Spleen (tissue), 7 donors: ENCODE measurements at regions not wholly inside any gene's neighbourhood (a gene's known extent, or its start where the extent isn't known, plus 50 kb on each side); places are given as distances from the start of the nearest gene placed in this dataset.

ENCODE experiments used
- CTCF ChIP-seq, 11 experiments: fragments of 200-600 bp in 7 of 11; fragments of 450-650 bp in 4 of 11; sonication (generic) in 4 of 11; IDR thresholded peaks in 8 of 11; conservative IDR thresholded peaks in 3 of 11; 1 replicate in 7 of 11; 2 replicates in 4 of 11; pipeline versions ENCODE4 v1.4.0 to v1.8.0; 2016 to 2021; ENCODE audit warnings: antibody characterized with exemption in 11 of 11, inconsistent platforms in 4 of 11, mild to moderate bottlenecking in 1 of 11
- POLR2A ChIP-seq, 3 donors: fragments of 450-650 bp; IDR thresholded peaks; one replicate each; pipeline ENCODE4 v1.5.1; 2017; ENCODE audit warnings: antibody characterized with exemption in 3 of 3, mild to moderate bottlenecking in 1 of 3
- POLR2AphosphoS5 ChIP-seq, 3 donors: sonication (generic); formaldehyde crosslinking; IDR thresholded peaks; one replicate each; pipeline ENCODE4 v1.5.1; 2017; ENCODE audit warnings: antibody characterized with exemption in 3 of 3
- donor health status: DM: no; HTN: no; CAD: no; lungs with moderate emphysema.
- donor health status: DM: no; HTN: no; CAD: no.
- donor health status: DM: no; HTN: no; CAD: no.

- TF ChIP-seq CTCF (IDR thresholded peaks at IDR 0.05 in 8 of 11, conservative IDR thresholded peaks at IDR 0.05 in 3 of 11), result no peak
- TF ChIP-seq POLR2AphosphoS5 (IDR thresholded peaks at IDR 0.05), result no peak
- no peak for TF ChIP-seq POLR2A (IDR thresholded peaks at IDR 0.05)
Measured at GRCh38 chr2:204104811-204105210, 168.2 kb downstream of the ICOS start.
